IMR-90 (cell line): ENCODE measurements at regions not wholly inside any gene's neighbourhood (a gene's known extent, or its start where the extent isn't known, plus 50 kb on each side); places are given as distances from the start of the nearest gene placed in this dataset.
"Not testable (repeated sequence)": the region's sequence is repeated elsewhere in the genome, so short reads cannot be mapped to it uniquely, and the experiment has no call there.

ENCODE experiments used
- BHLHE40 ChIP-seq: fragments of 150-350 bp; IDR thresholded peaks from 2 replicates; pipeline ENCODE4 v1.6.1; 2016; ENCODE audit warnings: mild to moderate bottlenecking, low read depth, low read length
- CEBPB ChIP-seq: IDR thresholded peaks from 2 replicates; pipeline ENCODE4 v1.6.1; 2012; ENCODE audit warnings: low read depth, low read length, improper control_type of control experiment
- ELK1 ChIP-seq: fragments of 150-350 bp; IDR thresholded peaks from 2 replicates; pipeline ENCODE4 v1.6.1; 2016; ENCODE audit warnings: low read depth, mild to moderate bottlenecking, low read length, moderate library complexity, borderline replicate concordance
- FOS ChIP-seq: fragments of 150-350 bp; IDR thresholded peaks from 2 replicates; pipeline ENCODE4 v1.6.1; 2016; ENCODE audit warnings: low read depth, low read length
- MAFK ChIP-seq: IDR thresholded peaks from 2 replicates; pipeline ENCODE4 v1.6.1; 2012; ENCODE audit warnings: low read depth, low read length, improper control_type of control experiment
- MAZ ChIP-seq: IDR thresholded peaks from 2 replicates; pipeline ENCODE4 v1.6.1; 2012; ENCODE audit warnings: low read depth, mild to moderate bottlenecking, low read length, improper control_type of control experiment, moderate library complexity, borderline replicate concordance
- NFE2L2 ChIP-seq: fragments of 150-350 bp; IDR thresholded peaks from 2 replicates; pipeline ENCODE4 v1.6.1; 2016; ENCODE audit warnings: low read depth, mild to moderate bottlenecking, low read length
- POLR2A ChIP-seq: IDR thresholded peaks from 2 replicates; pipeline ENCODE4 v1.6.1; 2012; ENCODE audit warnings: mild to moderate bottlenecking, low read depth, low read length
- RAD21 ChIP-seq: IDR thresholded peaks from 2 replicates; pipeline ENCODE4 v1.6.1; 2012; ENCODE audit warnings: low read length, improper control_type of control experiment
- RCOR1 ChIP-seq: IDR thresholded peaks from 2 replicates; pipeline ENCODE4 v1.6.1; 2012; ENCODE audit warnings: mild to moderate bottlenecking, low read length, improper control_type of control experiment; ENCODE audit not compliant: insufficient replicate concordance
- RFX5 ChIP-seq: IDR thresholded peaks from 2 replicates; pipeline ENCODE4 v1.8.0; 2012; ENCODE audit warnings: low read depth, mild to moderate bottlenecking, low read length, moderate library complexity
- SMC3 ChIP-seq: fragments of 150-350 bp; IDR thresholded peaks from 2 replicates; pipeline ENCODE4 v1.6.1; 2016; ENCODE audit warnings: low read depth, mild to moderate bottlenecking, antibody characterized with exemption, low read length, moderate library complexity
- USF2 ChIP-seq: fragments of 150-350 bp; IDR thresholded peaks from 2 replicates; pipeline ENCODE4 v1.6.1; 2017; ENCODE audit warnings: mild to moderate bottlenecking, antibody characterized with exemption, low read length, low read depth
- TF ChIP-seq, protein P1 (sequence below): conservative IDR thresholded peaks from 2 replicates; pipeline ENCODE4 v1.5.1; 2012; ENCODE audit warnings: mild to moderate bottlenecking, low read depth, low read length, improper control_type of control experiment

DNA sequence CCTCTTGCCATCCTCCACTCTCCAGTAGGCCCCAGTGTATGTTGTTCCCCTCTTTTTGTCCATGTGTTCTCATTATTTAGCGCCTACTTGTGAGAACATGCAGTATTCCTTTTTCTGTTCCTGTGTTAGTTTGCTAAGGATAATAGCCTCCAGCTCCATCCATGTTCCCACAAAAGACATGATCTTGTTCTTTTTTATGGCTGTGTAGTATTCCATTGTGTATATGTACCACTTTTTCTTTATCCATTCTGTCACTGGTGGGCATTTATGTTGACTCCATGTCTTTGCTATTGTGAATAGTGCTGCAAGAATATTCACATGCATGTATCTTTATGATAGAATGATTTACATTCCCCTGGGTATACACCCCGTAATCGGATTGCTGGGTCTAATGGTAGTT is 171.8 kb upstream of the TPM1 start:
- TF ChIP-seq, protein P1, sequence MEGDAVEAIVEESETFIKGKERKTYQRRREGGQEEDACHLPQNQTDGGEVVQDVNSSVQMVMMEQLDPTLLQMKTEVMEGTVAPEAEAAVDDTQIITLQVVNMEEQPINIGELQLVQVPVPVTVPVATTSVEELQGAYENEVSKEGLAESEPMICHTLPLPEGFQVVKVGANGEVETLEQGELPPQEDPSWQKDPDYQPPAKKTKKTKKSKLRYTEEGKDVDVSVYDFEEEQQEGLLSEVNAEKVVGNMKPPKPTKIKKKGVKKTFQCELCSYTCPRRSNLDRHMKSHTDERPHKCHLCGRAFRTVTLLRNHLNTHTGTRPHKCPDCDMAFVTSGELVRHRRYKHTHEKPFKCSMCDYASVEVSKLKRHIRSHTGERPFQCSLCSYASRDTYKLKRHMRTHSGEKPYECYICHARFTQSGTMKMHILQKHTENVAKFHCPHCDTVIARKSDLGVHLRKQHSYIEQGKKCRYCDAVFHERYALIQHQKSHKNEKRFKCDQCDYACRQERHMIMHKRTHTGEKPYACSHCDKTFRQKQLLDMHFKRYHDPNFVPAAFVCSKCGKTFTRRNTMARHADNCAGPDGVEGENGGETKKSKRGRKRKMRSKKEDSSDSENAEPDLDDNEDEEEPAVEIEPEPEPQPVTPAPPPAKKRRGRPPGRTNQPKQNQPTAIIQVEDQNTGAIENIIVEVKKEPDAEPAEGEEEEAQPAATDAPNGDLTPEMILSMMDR, result not testable (repeated sequence)
- not testable (repeated sequence) for TF ChIP-seq POLR2A, RAD21, BHLHE40, RCOR1, NFE2L2, CEBPB, USF2, ELK1, MAFK, SMC3, RFX5, FOS, MAZ
